ENCODE measurements at regions not wholly inside any gene's neighbourhood (a gene's known extent, or its start where the extent isn't known, plus 50 kb on each side); places are given as distances from the start of the nearest gene placed in this dataset.
A peak's percentile ranks its signal among the peaks of the same experiment; 100 is the strongest.

DNA sequence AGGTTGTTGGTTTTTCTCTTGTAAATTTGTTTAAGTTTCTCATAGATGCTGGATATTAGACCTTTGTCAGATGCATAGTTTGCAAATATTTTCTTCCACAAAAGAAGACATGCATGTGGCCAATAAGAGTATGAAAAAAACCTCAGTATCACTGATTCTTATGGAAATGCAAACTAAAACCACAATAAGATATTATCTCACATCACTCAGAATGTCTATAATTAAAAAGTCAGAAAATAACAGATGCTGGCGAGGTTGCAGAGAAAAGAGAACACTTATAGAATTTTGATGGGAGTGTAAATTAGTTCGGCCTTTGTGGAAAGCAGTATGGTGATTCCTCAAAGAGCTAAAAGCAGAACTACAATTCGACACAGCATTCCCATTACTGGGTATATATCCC is 1355.6 kb downstream of the FAM133A start:
- Mint-ChIP-seq H3K4me3 (ENCODE audit: unreplicated experiment) (no peak overlapping the region), H3K4me1 (ENCODE audit: unreplicated experiment) (no peaks in the 10 kb centered on the region), H3K27ac (ENCODE audit: unreplicated experiment) (no peak overlapping the region), H3K36me3 (ENCODE audit: unreplicated experiment) (no peaks in the 10 kb centered on the region), H3K9me3 (ENCODE audit: unreplicated experiment) (peaks cover 3% of the 10 kb centered on the region), H3K27me3 (ENCODE audit: unreplicated experiment) (no peaks in the 10 kb centered on the region)
- DNase-seq (ENCODE audit: extremely low spot score, unreplicated experiment) = no peak
- TF ChIP-seq, protein P1, sequence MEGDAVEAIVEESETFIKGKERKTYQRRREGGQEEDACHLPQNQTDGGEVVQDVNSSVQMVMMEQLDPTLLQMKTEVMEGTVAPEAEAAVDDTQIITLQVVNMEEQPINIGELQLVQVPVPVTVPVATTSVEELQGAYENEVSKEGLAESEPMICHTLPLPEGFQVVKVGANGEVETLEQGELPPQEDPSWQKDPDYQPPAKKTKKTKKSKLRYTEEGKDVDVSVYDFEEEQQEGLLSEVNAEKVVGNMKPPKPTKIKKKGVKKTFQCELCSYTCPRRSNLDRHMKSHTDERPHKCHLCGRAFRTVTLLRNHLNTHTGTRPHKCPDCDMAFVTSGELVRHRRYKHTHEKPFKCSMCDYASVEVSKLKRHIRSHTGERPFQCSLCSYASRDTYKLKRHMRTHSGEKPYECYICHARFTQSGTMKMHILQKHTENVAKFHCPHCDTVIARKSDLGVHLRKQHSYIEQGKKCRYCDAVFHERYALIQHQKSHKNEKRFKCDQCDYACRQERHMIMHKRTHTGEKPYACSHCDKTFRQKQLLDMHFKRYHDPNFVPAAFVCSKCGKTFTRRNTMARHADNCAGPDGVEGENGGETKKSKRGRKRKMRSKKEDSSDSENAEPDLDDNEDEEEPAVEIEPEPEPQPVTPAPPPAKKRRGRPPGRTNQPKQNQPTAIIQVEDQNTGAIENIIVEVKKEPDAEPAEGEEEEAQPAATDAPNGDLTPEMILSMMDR (IDR thresholded peaks at IDR 0.05) = no peak

DNA sequence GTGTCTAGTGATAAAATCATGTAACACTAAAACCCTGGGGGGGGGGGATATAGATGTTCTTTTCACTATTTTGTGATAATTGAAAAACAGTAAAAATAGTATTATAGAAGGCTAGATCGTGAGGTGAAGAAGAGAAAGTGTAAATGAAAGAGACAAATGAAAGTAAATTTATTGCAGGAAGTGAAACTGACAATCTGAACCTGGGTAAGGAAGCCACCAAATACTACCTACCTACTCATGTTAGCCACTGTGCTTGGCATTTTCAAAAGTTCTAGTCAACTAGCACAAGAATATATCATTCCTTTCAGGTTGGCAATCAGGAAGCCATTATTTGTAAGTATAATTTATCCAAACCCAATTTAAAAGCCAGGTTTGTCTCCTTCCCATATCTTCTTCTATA is 1366.1 kb downstream of the FAM133A start:
- H3K9me3 Mint-ChIP-seq (ENCODE audit: unreplicated experiment) = peaks cover 9% of the 10 kb centered on the region
- no peak overlapping the region for H3K4me3 Mint-ChIP-seq (ENCODE audit: unreplicated experiment)
- peaks cover 5% of the 10 kb centered on the region for H3K27me3 Mint-ChIP-seq (ENCODE audit: unreplicated experiment)
- no peak for DNase-seq (ENCODE audit: extremely low spot score, unreplicated experiment)
- H3K4me1 Mint-ChIP-seq (ENCODE audit: unreplicated experiment) = no peaks in the 10 kb centered on the region
- H3K27ac Mint-ChIP-seq (ENCODE audit: unreplicated experiment) = no peak overlapping the region
- no peaks in the 10 kb centered on the region for H3K36me3 Mint-ChIP-seq (ENCODE audit: unreplicated experiment)
- TF ChIP-seq, protein P1 (IDR thresholded peaks at IDR 0.05) = no peak

DNA sequence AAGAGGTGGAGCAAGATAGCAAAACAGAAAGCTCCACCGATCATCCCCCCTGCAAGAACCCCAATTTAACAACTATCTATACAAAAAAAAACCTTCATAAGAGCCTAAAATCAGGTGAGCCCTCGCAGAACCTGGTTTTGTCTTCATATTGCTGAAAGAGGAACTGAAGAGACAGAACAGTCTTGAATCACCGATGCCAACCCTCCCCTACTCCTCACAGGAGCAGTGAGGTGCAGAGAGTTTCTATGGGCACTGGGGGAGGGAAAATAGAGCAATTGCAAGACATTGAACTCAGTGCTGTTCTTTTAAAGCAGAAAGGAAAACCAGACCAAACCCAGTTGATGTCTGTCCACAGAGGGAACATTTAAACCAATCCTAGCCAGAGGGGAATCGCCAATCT is 1370.3 kb downstream of the FAM133A start:
- DNase-seq (ENCODE audit: extremely low spot score, unreplicated experiment) = no peak
- Mint-ChIP-seq H3K4me3 (ENCODE audit: unreplicated experiment) (no peak overlapping the region), H3K4me1 (ENCODE audit: unreplicated experiment) (no peaks in the 10 kb centered on the region), H3K27me3 (ENCODE audit: unreplicated experiment) (peaks cover 10% of the 10 kb centered on the region), H3K9me3 (ENCODE audit: unreplicated experiment) (no peaks in the 10 kb centered on the region), H3K36me3 (ENCODE audit: unreplicated experiment) (no peaks in the 10 kb centered on the region), H3K27ac (ENCODE audit: unreplicated experiment) (no peak overlapping the region)
- TF ChIP-seq, protein P1 (IDR thresholded peaks at IDR 0.05) = no peak

DNA sequence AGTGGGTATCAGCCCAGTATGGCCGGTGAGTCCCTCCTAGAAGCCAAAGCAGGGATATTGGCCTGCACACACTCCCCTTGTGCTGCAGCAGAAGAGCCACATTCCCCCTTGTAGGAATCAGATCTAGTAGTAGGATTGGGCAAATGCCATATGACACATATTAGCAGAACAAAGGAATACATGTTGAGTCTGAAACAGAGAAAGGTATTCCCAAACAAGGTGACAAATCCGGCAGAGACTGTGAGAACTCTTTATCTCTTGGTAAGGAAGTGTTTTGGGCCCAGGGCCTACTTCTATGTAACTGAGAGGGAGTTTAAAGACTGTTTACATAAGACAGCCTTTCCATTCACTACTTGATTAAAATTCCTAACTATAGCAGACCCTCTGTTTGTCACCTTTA is 1382.0 kb downstream of the FAM133A start:
- Mint-ChIP-seq H3K36me3 (ENCODE audit: unreplicated experiment) (no peaks in the 10 kb centered on the region), H3K27me3 (ENCODE audit: unreplicated experiment) (no peaks in the 10 kb centered on the region), H3K4me3 (ENCODE audit: unreplicated experiment) (no peak overlapping the region), H3K4me1 (ENCODE audit: unreplicated experiment) (peaks cover 21% of the 10 kb centered on the region), H3K27ac (ENCODE audit: unreplicated experiment) (no peak overlapping the region), H3K9me3 (ENCODE audit: unreplicated experiment) (no peaks in the 10 kb centered on the region)
- TF ChIP-seq, protein P1 (IDR thresholded peaks at IDR 0.05) = no peak
- no peak for DNase-seq (ENCODE audit: extremely low spot score, unreplicated experiment)

DNA sequence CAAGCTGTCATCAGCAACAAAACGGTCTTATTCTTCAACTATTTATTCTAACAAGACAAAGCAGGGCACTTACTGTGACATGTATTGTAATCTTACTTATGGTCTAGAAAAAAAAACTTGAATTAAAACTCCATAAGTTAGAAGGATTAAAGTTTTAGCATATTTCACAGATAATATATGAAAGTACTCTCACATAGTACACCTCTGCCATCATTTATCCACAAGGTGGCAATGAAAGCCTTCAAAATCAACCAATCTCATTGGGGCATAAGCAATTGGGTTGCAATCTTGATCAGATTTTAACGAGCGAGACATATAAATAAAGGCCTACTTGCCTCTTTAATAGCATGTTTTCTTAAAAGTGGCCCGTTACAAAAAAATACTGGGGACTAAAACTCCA is 1382.9 kb downstream of the FAM133A start:
- Mint-ChIP-seq H3K27ac (ENCODE audit: unreplicated experiment) (no peak overlapping the region), H3K4me1 (ENCODE audit: unreplicated experiment) (peaks cover 21% of the 10 kb centered on the region), H3K9me3 (ENCODE audit: unreplicated experiment) (no peaks in the 10 kb centered on the region), H3K36me3 (ENCODE audit: unreplicated experiment) (no peaks in the 10 kb centered on the region), H3K27me3 (ENCODE audit: unreplicated experiment) (no peaks in the 10 kb centered on the region), H3K4me3 (ENCODE audit: unreplicated experiment) (no peak overlapping the region)
- TF ChIP-seq, protein P1 (IDR thresholded peaks at IDR 0.05) = peak; percentile 51
- DNase-seq (ENCODE audit: extremely low spot score, unreplicated experiment) = no peak
